Hematopoietic multipotent progenitor cell treated with erythropoietin and hydrocortisone succinate and interleukin-3 and kit ligand, for 8 days (in vitro differentiated cells): ENCODE measurements at regions not wholly inside any gene's neighbourhood (a gene's known extent, or its start where the extent isn't known, plus 50 kb on each side); places are given as distances from the start of the nearest gene placed in this dataset.

ENCODE experiments used
- DNase-seq: peaks from one replicate; pipeline ENCODE4 v3.0.0-alpha.2; 2015

DNA sequence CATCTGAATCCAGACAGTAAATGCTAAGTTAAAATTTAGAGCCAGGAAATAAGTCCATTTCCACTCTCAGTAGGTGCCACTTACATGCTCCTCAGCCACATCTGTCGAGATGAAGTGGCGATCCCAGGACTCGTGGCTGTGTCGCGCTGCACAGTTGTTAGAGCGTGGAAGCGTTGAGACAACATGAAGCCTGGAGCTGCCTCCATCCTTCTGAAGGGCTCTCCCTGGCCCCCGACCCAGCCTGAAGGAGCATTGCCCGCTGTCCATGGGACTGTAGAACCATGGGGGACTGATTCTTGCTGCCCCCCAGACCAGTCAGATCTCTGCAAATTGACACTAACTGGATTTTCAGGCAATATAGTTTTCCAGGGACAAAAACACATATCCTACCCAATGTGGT lies 58.9 kb downstream of the IRX1 start:
- no peak for DNase-seq

- DNase-seq = no peak
Measured at GRCh38 chr5:3656803-3657202, 61.2 kb downstream of the IRX1 start.

DNA sequence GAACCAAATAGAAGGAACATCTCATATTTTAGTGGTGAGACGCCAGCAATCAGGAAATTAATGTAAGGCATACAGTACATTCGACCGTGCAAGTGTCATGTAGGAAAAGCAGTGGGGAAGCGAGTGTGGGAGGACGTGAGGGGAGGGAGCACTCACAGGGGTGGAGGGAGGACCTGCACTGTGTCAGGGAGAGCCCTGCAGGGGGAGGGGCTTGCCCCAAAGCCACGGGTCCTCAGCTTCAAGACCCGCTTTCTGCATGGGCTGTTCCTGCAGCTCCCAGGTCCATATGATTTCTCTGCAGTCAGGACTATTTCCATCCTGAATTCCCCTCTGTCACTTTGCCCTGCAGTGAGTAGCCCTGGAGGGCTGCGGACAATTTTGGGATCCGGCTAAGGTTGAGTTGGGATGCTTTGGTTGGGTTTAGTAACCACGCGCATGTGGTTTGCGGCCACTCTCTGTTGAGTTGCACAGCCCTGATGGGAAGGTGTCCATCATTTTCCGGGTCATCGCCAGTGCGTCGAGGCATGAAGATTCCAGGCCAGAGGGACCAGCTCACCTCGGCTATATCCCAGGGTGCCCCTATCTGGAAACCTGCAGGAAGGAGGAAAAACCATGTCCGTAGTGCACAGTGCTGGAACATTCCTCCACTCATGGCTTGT lies 61.9 kb downstream of the IRX1 start:
- DNase-seq = no peak

DNA sequence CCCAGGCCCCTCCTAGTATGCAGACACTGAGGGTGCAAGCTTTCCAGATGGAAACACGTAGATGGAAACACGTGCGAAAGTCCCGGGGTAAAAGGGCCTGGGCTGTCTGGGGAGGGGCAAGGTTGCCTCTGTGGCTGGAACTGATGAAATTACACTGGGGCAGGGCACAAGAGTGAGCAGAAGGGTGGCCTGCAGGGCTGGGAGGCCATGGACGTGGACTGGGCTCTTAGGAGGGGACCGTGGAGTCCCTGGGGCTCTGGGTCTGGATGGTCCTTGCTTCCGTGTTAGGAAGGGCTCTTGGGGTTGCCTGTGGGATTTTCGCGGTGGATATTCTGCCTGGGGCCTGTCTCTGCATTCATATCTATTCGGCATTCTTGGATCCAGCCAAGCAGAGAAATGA lies 63.3 kb downstream of the IRX1 start:
- no peak for DNase-seq

GRCh38 chr5:3659907-3660306 lies 64.3 kb downstream of the IRX1 start:
- no peak for DNase-seq

- DNase-seq = no peak
Measured at GRCh38 chr5:3660630-3661029, 65.0 kb downstream of the IRX1 start.

DNA sequence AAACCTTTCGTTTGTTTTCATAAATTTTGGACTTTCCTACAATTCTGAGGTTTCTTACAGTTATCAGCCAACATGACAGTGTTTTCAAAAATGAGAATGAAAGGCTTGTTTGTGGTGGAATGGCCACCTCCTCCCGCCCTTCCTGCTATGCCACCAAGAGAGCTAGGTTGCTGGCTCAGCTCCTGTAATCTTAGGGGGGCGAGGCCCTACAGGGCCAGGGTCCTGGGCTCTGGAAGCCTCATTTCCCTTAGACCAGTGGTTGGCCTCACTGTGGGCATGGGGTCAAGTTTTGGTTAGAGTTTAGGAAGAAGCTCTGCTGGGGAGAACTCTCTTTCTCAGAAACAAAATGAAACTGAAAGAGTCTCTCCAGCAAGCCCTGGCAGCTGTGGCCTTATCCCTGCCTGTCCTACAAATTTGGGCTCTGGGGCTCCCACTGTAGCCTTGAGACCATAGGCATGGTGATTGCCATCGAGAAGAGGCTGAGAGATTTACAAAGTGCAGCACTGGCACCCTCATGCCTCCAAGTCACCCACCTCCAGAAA lies 66.2 kb downstream of the IRX1 start:
- DNase-seq = no peak

DNA sequence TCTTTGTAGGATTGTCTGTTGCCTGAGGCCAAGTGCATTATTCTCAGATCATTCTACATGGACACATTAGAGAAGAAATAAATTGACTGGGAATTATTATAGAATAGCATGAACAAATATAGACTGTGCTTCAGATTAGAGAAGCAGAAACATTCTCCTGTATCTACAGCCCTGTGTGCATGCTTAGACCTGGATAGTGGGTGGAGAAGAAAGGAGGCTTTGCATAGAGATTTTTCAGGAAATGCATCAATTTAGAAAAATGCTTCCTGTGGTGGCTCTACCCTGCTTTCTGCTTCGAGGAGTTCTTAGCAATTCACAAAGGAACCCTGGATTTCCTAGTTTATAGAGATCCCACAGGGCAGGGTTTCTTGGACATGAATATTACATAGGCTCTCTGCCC lies 66.7 kb downstream of the IRX1 start:
- DNase-seq = no peak

DNA sequence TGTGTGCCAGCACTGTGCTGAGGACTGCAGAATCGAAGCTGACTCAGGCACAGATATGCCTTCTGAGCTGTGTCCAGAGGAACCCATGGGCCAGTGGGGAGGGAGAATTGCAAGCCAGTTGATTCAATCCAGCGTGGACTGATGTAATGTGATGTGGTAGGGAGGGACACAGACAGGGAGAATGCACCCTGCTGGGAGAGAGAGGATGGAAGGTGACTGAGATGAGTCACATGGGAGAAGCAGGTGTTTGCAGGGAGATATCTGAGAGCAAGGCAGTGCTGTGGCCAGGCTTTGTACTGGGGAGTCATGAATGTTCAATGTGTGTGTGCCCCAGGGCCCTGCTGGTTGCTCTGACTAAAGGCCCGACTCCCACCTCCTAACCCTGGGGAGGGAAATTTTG lies 75.7 kb downstream of the IRX1 start:
- no peak for DNase-seq

- DNase-seq = no peak
Measured at GRCh38 chr5:3678801-3679200, 83.2 kb downstream of the IRX1 start.

GRCh38 chr5:3680821-3681220 lies 85.2 kb downstream of the IRX1 start:
- DNase-seq = no peak

DNA sequence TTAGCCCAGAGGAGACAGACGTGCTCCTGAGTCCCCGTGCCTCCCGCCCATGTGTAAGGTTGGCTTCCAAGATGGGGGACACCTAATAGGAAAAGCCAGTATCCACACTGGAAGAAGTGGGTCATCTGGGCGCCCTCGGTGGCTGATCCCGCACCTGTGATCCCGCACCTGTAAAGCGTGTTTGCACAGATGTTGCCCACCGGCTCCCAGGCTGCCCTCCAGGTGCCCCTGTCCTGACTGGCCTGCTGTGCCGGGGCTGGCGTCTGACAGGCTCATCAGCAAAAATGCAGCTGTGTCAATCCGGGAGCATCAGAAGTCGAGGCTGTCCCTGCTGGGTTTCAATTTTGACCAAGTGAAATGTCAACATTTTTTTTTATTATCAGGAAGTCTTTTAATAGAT lies 88.5 kb downstream of the IRX1 start:
- no peak for DNase-seq

DNA sequence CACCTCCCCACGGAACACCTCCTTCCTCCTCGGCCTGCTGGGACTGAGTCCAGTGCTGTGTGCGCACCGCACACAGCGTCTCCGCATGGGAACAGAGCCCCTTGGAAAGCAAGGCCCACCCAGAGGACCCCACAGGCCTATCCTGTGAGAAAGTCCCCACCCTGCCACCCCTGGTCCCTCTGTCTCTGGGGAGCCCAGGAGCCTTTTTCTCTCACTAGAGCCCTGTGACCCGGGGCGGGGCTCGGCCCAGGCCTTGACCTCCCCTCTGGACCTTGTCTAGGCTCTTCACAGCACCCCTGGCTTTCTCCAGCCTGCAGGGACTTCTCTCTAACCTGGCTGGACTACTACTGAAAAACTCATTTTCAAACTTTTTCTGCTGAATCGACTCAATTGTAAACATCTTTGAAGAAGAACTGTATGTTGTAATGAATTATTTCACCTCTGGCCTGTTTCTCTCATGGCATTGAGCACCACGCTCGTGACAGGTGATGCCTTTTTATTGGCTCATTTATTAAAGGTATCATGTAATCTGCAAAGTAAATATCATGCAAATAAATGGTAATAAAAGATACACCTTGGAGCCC lies 89.2 kb downstream of the IRX1 start:
- DNase-seq = no peak

- no peak for DNase-seq
Measured at GRCh38 chr5:3694819-3695218, 99.2 kb downstream of the IRX1 start.

DNA sequence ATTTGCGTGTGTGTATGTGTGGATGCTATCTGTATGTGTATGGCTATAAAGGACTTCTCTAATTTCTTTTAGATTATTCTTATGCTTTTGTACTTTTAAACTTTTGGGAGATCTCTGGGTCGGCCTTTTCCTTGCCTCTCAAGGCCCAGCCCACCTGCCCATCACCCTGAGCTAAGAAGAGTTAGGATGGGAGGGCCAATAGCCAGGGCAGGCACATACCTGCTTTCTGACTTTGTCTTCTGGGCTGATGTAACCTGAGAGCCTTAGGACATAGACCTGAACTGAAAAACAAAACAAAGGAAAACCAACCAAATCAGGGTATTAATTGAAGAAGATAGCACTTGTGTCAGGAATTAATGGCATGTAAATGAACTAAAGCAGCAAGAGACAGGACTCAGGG lies 100.2 kb downstream of the IRX1 start:
- no peak for DNase-seq

DNA sequence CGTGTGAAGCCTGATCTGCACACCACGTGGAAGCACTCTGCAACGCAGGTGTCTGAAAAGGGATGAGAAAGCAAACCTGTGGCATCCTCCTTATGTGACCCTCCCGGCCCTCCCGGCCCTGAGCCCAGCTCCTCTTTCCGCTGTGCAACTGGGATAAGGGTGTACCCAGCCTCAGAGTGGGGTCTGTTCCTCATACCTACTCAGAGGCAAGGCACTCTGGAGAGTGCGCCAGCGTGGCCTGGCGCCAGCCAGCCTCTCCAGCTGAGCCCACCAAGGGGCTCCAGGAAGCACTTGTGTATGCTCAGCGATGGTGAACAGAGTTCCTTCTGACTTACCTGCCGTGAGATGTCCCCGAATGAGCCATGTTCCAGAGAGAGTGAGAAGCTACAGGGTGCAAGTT lies 102.8 kb downstream of the IRX1 start:
- DNase-seq = no peak

GRCh38 chr5:3701694-3702093 lies 106.1 kb downstream of the IRX1 start:
- DNase-seq = no peak

- DNase-seq = no peak
Measured at GRCh38 chr5:3704661-3705060, 109.0 kb downstream of the IRX1 start.

DNA sequence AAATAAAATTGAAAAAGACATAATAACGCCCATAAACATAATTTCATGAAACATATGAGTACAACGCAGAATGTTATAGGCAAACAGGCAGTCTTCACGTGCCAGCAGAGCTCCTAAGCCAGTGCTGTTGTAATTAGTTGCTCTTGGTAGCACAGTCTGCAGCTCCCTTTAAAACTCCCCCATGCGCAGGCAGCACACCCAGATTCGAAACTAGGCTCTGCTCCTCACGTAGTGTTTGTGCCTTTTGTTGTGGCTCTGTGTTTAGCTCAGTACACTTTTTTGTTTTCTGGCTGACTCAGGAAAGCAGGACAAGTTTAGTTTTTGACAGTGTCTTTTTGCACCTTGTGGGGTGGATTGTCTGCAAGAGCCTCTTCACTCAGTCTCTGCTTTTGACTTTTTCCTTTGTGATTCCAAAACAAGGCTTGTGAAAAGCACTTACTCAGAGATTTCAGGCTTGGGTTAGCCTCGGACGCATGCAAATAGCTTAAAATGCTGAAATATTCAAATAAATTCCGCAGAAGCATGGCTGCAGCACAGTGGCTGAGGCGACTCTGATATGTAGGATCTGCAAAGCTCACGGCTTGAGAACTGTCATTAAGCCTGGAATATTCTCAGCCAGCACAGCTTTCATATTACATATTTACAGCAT lies 113.6 kb downstream of the IRX1 start:
- no peak for DNase-seq

DNA sequence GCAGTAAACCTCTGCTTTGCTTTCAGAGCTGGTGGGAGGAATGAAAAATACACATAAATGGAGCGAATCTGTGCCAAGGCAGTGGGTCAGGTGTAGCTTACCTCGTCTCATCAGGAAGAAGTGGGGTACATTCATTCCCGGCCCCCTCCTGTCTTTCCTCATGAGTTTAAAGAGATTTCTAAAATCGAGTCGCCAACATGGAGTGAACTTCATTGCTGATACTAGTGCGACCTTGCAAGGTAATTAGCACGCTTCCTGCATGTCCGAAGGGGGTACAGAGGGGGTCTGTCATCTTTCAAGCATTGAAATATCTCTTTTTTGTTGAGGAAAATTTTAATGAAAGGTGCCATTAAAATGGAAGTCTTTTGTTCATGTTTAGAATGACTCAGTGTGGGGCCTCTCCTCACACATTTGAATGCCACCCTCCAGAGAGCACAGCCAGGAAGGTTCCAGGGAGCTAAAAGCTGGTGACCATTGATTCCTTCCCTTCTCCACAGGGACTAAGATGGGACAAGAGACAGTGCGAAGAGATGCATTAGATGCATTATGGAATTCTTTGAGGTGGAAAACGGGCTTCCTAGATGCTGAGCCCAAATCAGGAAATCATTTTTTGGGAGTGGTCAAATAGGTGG lies 114.2 kb downstream of the IRX1 start:
- no peak for DNase-seq

GRCh38 chr5:3715062-3715461 lies 119.4 kb downstream of the IRX1 start:
- DNase-seq = no peak

GRCh38 chr5:3729631-3730030 lies 134.0 kb downstream of the IRX1 start:
- DNase-seq = no peak

GRCh38 chr5:3734632-3735031 lies 139.0 kb downstream of the IRX1 start:
- DNase-seq = no peak

DNA sequence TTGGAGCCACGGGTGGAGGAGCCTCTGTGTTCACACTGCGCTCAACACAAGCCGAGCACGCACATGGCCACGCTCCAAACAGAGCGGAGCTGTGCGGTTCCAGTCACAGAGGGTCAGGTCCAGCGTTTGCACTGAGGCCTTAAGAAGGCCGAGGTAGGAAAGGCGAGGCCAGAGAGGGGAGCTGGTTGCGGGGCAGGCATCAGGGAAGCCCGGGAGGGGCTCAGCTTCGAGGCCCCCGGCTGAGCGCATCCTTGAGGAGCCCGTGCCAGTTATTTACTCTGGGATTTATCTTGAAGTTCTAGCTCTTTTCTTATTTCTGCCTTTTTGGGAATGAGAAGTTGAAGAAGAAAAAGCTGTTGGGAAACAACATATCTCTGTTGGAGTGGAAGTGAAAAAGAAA lies 140.8 kb downstream of the IRX1 start:
- no peak for DNase-seq
